Activated naive CD8-positive, alpha-beta T cell (primary cell): ENCODE measurements at regions not wholly inside any gene's neighbourhood (a gene's known extent, or its start where the extent isn't known, plus 50 kb on each side); places are given as distances from the start of the nearest gene placed in this dataset.

ENCODE experiments used
- H3K27ac Mint-ChIP-seq: one replicate; pipeline ENCODE4 v1.8.0; 2021; ENCODE audit warnings: mixed read lengths
- H3K27me3 Mint-ChIP-seq: one replicate; pipeline ENCODE4 v1.8.0; 2021; ENCODE audit warnings: mixed read lengths
- H3K36me3 Mint-ChIP-seq: one replicate; pipeline ENCODE4 v1.8.0; 2021; ENCODE audit warnings: mixed read lengths
- H3K4me1 Mint-ChIP-seq: one replicate; pipeline ENCODE4 v1.8.0; 2021; ENCODE audit warnings: low read depth, mixed read lengths
- H3K4me3 Mint-ChIP-seq: one replicate; pipeline ENCODE4 v1.8.0; 2021; ENCODE audit warnings: mild to moderate bottlenecking, mixed read lengths
- H3K9me3 Mint-ChIP-seq: one replicate; pipeline ENCODE4 v1.8.0; 2021; ENCODE audit warnings: low read depth, mixed read lengths

GRCh38 chr12:14283489-14284144 is 81.9 kb upstream of the ATF7IP start:
- Mint-ChIP-seq H3K27ac (no peak overlapping the region), H3K4me1 (no peaks in the 10 kb centered on the region), H3K36me3 (no peaks in the 10 kb centered on the region), H3K27me3 (no peaks in the 10 kb centered on the region), H3K9me3 (peaks cover 4% of the 10 kb centered on the region), H3K4me3 (no peak overlapping the region)

DNA sequence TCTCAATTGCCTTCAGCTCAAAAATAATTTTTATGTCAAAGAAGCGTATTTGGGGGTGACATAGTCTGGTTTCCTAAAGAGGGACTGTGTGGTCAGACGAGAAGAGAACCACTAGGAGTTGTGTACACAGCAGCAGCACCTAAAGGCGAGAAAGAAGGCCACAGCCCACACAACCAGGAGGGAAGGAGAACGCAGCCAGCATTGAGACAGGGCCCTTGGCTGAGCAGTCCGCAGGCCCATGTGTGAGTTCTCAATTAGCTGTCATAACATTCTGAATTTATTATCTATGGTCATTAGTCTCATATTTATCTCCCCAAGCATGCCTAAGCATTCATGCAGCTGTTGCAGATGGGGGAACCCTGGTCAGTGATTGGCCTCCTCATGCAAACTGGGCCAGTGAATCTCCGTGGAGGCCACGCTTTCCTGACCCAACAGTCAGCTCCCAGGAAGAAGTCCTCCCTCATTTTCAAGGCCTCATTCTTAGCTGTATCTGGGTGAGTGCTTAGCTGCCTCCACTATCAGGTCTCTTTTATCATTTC is 81.2 kb upstream of the ATF7IP start:
- Mint-ChIP-seq H3K4me3 (no peak overlapping the region), H3K4me1 (no peaks in the 10 kb centered on the region), H3K36me3 (peaks cover 4% of the 10 kb centered on the region), H3K9me3 (peaks cover 4% of the 10 kb centered on the region), H3K27ac (no peak overlapping the region), H3K27me3 (no peaks in the 10 kb centered on the region)

DNA sequence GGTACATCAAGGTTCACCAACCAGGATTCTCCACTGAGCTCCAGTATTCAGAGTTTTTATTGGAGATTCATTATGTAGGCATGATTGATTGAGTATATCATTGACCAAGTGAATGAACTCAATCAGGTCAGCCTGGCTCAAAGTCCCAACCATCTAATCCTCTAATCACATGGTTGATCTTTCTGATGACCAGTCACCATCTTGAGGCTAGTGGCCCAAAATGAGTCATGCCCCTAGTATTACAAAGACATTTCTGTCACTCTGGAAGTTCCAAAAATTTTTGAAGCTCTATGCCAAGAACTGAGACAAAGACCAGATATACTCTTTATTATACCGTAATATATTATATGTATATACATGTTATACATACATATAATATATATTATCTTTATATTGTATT is 75.9 kb upstream of the ATF7IP start:
- no peak overlapping the region for H3K4me3 Mint-ChIP-seq
- no peaks in the 10 kb centered on the region for H3K27me3 Mint-ChIP-seq
- no peak overlapping the region for H3K27ac Mint-ChIP-seq
- peaks cover 8% of the 10 kb centered on the region for H3K36me3 Mint-ChIP-seq
- no peaks in the 10 kb centered on the region for H3K9me3 Mint-ChIP-seq
- H3K4me1 Mint-ChIP-seq = peaks cover 4% of the 10 kb centered on the region

- H3K36me3 Mint-ChIP-seq = peaks cover 8% of the 10 kb centered on the region
- H3K27ac Mint-ChIP-seq = no peak overlapping the region
- H3K27me3 Mint-ChIP-seq = no peaks in the 10 kb centered on the region
- peaks cover 4% of the 10 kb centered on the region for H3K4me1 Mint-ChIP-seq
- H3K9me3 Mint-ChIP-seq = peaks cover 5% of the 10 kb centered on the region
- H3K4me3 Mint-ChIP-seq = no peak overlapping the region
Observed at GRCh38 chr12:14290951-14291350, 74.5 kb upstream of the ATF7IP start.

DNA sequence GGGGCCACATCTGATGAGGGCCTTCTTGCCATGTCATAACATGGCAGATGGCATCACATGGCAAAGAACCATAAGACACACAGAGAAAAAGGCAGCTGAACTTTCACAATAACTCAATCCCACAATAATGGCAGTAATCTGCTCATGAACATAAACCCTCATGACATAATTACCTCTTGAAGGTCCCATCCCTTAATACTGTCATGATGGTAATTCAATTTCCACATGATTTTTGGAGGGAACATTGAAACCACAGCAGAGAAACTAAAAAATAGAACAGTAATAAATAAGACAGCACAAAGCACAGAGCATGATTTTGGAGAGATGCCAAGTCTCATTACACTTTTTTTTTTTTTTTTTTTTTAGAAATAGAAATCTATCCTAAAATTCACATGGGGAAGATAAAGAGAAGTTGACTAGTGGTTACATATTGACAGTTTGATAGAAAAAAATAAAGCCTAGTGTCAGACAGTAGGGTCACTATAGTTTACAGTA is 61.8 kb upstream of the ATF7IP start:
- Mint-ChIP-seq H3K27ac (no peak overlapping the region), H3K4me3 (no peak overlapping the region), H3K36me3 (peaks cover 6% of the 10 kb centered on the region), H3K27me3 (no peaks in the 10 kb centered on the region), H3K9me3 (peaks cover 8% of the 10 kb centered on the region), H3K4me1 (peaks cover 2% of the 10 kb centered on the region)

DNA sequence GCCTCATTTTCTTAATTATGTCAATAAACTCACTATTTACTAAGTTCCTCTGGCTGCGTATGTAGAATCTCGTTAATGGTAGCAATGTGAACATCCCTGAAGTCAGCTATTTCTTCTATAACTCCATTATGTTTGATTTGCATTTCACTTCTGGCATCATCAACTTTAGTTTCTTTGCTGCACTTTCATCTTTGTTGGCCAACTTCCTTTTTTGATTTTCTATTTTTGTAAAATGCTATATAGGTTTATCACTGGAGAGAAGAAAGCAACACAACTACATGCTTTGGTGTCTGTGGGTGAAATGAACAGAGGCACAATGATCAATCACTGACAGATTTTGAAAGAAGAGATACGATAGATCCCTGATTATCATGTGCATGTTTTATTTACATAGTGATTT is 58.5 kb upstream of the ATF7IP start:
- no peak overlapping the region for H3K27ac Mint-ChIP-seq
- H3K4me1 Mint-ChIP-seq = peaks cover 2% of the 10 kb centered on the region
- H3K9me3 Mint-ChIP-seq = no peaks in the 10 kb centered on the region
- H3K4me3 Mint-ChIP-seq = no peak overlapping the region
- H3K36me3 Mint-ChIP-seq = peaks cover 3% of the 10 kb centered on the region
- no peaks in the 10 kb centered on the region for H3K27me3 Mint-ChIP-seq

DNA sequence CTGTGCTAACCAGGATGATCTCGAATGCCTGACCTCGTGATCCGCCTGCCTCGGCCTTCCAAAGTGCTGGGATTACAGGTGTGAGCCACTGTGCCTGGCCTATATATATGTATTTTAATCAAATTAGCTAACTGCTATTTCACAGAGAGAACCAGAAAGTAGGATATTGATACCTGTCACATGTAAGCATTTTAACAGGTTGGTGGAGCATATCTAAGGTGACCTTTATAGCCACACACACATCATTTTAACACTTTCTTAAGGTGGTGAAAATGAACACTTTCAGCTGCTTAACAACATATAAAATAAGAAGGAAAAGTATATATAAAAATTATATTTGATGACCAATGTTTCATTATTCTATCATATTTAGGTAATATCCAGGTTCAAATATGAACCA is 57.0 kb upstream of the ATF7IP start:
- Mint-ChIP-seq H3K4me1 (peaks cover 2% of the 10 kb centered on the region), H3K36me3 (peaks cover 3% of the 10 kb centered on the region), H3K27ac (no peak overlapping the region), H3K27me3 (no peaks in the 10 kb centered on the region), H3K4me3 (no peak overlapping the region), H3K9me3 (no peaks in the 10 kb centered on the region)

DNA sequence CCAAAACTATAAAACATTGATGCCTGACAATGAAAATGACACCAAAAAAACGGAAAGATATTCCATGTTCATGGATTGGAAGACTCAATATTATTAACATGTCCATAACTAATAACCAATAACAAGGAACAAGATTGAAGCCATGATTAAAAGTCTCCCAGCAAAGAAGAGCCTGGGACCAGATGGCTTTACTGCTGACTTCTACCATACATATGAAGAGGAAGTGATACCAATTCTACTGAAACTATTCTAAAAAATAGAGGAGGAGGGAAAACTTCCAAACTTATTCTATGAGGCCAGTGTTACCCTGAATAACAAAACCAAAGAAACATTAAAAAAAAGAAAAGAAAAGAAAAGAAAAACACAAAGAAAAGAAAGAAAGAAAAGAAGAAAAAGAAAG is 54.6 kb upstream of the ATF7IP start:
- H3K4me1 Mint-ChIP-seq = no peaks in the 10 kb centered on the region
- no peaks in the 10 kb centered on the region for H3K27me3 Mint-ChIP-seq
- no peak overlapping the region for H3K27ac Mint-ChIP-seq
- H3K4me3 Mint-ChIP-seq = no peak overlapping the region
- H3K9me3 Mint-ChIP-seq = no peaks in the 10 kb centered on the region
- H3K36me3 Mint-ChIP-seq = peaks cover 3% of the 10 kb centered on the region

- Mint-ChIP-seq H3K4me3 (no peak overlapping the region), H3K27me3 (no peaks in the 10 kb centered on the region), H3K27ac (no peak overlapping the region), H3K4me1 (no peaks in the 10 kb centered on the region), H3K36me3 (peaks cover 3% of the 10 kb centered on the region), H3K9me3 (no peaks in the 10 kb centered on the region)
Observed at GRCh38 chr12:14313379-14314138, 51.9 kb upstream of the ATF7IP start.

GRCh38 chr12:14314801-14315200 is 50.7 kb upstream of the ATF7IP start:
- Mint-ChIP-seq H3K4me3 (no peak overlapping the region), H3K27me3 (no peaks in the 10 kb centered on the region), H3K4me1 (no peaks in the 10 kb centered on the region), H3K9me3 (no peaks in the 10 kb centered on the region), H3K27ac (no peak overlapping the region), H3K36me3 (peaks cover 3% of the 10 kb centered on the region)

DNA sequence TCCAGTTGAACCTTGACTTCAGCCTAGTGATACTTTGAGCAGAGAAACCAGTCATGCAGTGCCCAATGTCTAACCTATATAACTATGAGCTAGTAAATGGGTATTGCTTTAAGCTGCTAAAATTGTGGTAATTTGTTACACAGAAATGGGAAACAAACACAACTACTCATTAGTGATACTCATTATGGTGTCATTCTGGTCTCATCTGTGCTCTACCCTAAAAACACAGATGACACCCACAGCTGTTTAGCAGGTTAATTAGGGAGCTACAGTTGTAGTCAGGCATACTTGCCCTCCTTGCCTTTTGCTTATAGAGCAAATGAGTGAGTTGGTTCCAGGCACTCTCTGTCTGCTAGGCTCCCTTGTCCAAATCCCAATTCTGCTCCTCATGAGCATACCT is 50.0 kb upstream of the ATF7IP start:
- no peaks in the 10 kb centered on the region for H3K4me1 Mint-ChIP-seq

More for the DNA sequence above, 50.0 kb upstream of the ATF7IP start:
- Mint-ChIP-seq H3K27me3 (no peaks in the 10 kb centered on the region), H3K36me3 (peaks cover 3% of the 10 kb centered on the region), H3K9me3 (no peaks in the 10 kb centered on the region), H3K4me3 (no peak overlapping the region), H3K27ac (no peak overlapping the region)
